NCI-H446 (cell line): ENCODE measurements at regions not wholly inside any gene's neighbourhood (a gene's known extent, or its start where the extent isn't known, plus 50 kb on each side); places are given as distances from the start of the nearest gene placed in this dataset.

Source experiments
- DNase-seq, 2 experiments: peaks; one replicate each; lab custom pipeline; 2025; lab: John Stamatoyannopoulos, UW

GRCh38 chr4:37073226-37073840 is 171.2 kb upstream of the NWD2 start:
- no peak for DNase-seq

GRCh38 chr4:37082912-37083311 is 161.6 kb upstream of the NWD2 start:
- no peak for DNase-seq

GRCh38 chr4:37095925-37096324 is 148.6 kb upstream of the NWD2 start:
- DNase-seq, result no peak

GRCh38 chr4:37101182-37101581 is 143.4 kb upstream of the NWD2 start:
- DNase-seq, result no peak

- DNase-seq, result no peak
Measured at GRCh38 chr4:37101686-37102085, 142.9 kb upstream of the NWD2 start.

- DNase-seq, result no peak
Measured at GRCh38 chr4:37109756-37110155, 134.8 kb upstream of the NWD2 start.

GRCh38 chr4:37124800-37125199 is 119.7 kb upstream of the NWD2 start:
- DNase-seq, result no peak

- DNase-seq, result no peak
Measured at GRCh38 chr4:37126051-37126450, 118.5 kb upstream of the NWD2 start.

- DNase-seq, result no peak
Measured at GRCh38 chr4:37130465-37130864, 114.1 kb upstream of the NWD2 start.

- DNase-seq, result no peak
Measured at GRCh38 chr4:37132351-37132974, 112.1 kb upstream of the NWD2 start.

- DNase-seq, result no peak
Measured at GRCh38 chr4:37132975-37133360, 111.6 kb upstream of the NWD2 start.

GRCh38 chr4:37138019-37138653 is 106.4 kb upstream of the NWD2 start:
- no peak for DNase-seq

- no peak for DNase-seq
Measured at GRCh38 chr4:37138789-37139188, 105.8 kb upstream of the NWD2 start.

GRCh38 chr4:37139987-37140386 is 104.6 kb upstream of the NWD2 start:
- DNase-seq, result no peak

- no peak for DNase-seq
Measured at GRCh38 chr4:37146260-37146659, 98.3 kb upstream of the NWD2 start.

GRCh38 chr4:37157476-37158167 is 86.9 kb upstream of the NWD2 start:
- peak; percentile 93 to 96 for DNase-seq

GRCh38 chr4:37160653-37161052 is 83.9 kb upstream of the NWD2 start:
- no peak for DNase-seq

- no peak for DNase-seq
Measured at GRCh38 chr4:37165844-37166243, 78.7 kb upstream of the NWD2 start.

- DNase-seq, result no peak
Measured at GRCh38 chr4:37169956-37170355, 74.6 kb upstream of the NWD2 start.

- peak in 1 of 2 experiments; percentile 3 for DNase-seq
Measured at GRCh38 chr4:37188100-37188499, 56.4 kb upstream of the NWD2 start.
